Medulla oblongata (tissue), 1 donor: ENCODE measurements at regions not wholly inside any gene's neighbourhood (a gene's known extent, or its start where the extent isn't known, plus 50 kb on each side); places are given as distances from the start of the nearest gene placed in this dataset.
"Not testable (repeated sequence)": the region's sequence is repeated elsewhere in the genome, so short reads cannot be mapped to it uniquely, and the experiment has no call there.

Experiments used
- DNase-seq: peaks from one replicate; pipeline ENCODE4 v3.0.0-alpha.2; 2015; ENCODE audit errors: extremely low spot score

DNA sequence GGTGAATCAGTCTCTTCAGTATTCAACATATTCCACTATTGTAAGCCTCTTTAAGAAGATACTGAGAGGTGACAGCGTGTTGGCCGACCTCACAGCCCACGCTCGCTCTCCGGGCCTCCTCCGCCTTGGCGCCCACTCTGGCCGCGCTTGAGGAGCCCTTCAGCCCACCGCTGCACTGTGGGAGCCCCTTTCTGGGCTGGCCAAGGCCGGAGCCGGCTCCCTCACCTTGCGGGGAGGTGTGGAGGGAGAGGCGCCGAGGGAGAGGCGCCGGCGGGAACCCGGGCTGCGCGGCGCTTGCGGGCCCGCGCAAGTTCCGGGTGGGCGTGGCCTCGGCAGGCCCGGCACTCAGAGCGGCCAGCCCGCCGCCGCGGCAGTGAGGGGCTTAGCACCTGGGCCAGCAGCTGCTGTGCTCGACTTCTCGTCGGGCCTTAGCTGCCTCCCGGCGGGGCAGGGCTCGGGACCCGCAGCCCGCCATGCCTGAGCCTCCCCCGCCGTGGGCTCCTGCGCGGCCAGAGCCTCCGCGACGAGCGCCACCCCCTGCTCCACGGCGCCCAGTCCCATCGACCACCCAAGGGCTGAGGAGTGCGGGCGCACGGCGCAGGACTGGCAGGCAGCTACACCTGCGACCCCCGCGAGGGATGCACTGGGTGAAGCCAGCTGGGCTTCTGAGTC is 306.4 kb downstream of the SEMA3D start:
- not testable (repeated sequence) for DNase-seq

DNA sequence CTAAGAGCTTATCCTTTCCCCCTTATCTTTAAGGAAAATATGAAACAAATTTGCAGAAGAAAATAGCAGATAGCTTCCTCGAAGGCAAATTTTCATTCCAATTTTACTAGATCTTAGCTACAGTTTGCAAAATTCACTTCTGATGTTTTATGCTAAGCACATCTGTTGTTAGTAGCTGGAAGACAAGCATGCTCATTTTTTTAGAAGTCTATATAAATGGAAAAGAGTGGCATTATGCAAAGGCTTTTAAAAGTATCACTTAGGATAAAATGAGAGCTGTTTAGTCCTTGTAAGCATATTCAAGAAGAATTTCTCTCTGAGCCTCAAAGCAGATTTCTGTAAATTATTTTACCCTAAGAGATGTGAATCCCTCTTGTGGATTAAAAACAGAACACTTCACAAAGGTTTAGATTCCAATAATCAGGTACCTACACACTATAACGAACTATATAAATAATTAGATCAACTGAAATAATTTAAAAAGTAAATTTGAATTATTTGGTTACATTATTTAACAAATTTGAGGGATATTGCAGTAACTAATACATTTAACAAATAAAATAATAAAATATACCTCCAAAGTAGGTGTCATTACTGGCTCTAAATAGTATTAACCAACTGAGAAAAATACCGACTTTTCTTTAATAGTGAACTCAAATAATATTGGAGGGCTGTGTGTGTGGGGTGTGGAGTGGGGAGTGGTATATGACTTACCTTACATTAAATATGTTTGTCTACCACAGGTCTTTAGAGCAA is 307.1 kb downstream of the SEMA3D start:
- DNase-seq: no peak

DNA sequence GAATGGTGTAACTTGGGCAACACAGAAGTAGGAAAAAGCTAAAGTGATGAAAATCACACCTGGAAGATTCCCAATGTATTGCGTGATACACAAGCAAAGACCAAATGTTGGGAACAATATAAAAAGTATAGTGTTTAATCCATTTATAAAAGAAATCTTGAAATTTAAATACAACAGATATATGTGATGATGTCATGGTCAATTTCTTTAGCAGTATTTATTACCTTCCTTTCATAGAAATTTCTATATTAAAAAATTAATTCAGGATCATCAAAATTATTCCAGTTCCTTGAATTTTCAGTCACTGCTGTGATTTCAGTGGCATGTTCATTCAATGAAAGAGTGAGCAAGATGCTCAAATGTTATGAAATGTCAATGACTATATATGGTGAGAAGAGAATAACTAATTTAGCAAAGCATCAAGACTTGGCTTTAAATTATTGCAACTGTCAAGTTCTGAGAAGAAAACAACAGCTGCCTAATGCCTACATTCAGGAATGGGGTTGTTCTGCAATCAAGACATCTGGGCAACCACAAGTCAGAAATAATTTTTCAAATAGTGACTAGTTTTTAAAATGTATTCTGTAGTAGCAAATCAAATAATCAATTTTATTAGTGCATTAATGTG is 308.8 kb downstream of the SEMA3D start:
- DNase-seq: no peak

- DNase-seq: no peak
Measured at GRCh38 chr7:84876061-84876821, 310.6 kb downstream of the SEMA3D start.

GRCh38 chr7:84865560-84865959 is 321.3 kb downstream of the SEMA3D start:
- no peak for DNase-seq

GRCh38 chr7:84857336-84857735 is 329.5 kb downstream of the SEMA3D start:
- no peak for DNase-seq

GRCh38 chr7:84855758-84856157 is 331.1 kb downstream of the SEMA3D start:
- no peak for DNase-seq

- DNase-seq: not testable (repeated sequence)
Measured at GRCh38 chr7:84848974-84849372, 337.9 kb downstream of the SEMA3D start.

DNA sequence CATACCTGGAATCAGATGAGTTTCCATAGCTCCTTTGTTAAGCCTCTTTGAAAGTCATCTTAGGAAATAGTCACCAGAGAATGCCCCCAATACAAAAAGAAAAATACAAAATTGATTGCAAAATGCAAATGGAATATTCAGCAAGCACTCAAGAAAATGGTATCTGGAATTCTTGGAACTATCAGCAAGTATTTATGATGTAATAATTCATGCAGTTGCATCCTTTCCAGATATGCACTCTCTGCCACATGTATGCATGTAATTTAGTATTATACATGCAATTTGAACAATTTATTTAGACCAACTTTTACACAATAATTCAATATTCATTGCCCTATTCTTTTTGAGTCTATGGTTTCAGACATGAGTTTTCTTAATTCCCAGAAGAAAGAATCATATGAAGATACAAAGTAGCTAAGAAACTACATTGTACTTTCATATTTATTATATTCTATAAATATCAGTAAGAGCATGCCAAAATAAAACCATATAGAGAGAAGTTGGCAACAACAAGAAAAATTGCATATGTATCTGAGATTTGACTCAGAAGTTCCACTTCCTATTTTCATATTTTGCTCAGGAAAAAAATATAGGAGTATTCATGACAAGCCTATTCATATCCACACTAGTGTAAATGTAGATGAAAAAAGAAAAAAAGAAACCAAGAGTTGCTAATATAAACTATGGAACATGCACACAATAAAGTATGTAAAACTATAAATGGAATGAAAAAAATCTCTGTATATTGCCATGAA is 338.5 kb downstream of the SEMA3D start:
- DNase-seq: no peak

DNA sequence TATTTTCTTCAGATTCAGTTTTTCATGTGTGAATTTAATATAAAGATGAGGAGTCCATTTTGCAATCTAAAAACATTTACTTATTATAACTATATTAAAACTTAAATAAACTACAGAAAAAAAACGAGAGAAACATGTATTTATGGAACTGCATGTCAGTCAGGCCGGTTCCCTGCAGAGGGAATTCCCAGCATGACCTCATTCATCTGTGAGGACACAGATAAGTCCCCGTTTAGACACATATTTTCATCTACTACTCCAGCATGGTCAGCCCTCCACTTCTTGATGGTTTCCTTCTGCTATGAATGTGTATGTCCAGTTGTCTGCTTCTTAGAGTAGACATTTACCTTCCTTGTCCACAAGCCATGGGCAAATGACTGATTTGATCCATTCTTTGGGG is 339.1 kb downstream of the SEMA3D start:
- DNase-seq: no peak

- DNase-seq: no peak
Measured at GRCh38 chr7:84847038-84847437, 339.8 kb downstream of the SEMA3D start.

DNA sequence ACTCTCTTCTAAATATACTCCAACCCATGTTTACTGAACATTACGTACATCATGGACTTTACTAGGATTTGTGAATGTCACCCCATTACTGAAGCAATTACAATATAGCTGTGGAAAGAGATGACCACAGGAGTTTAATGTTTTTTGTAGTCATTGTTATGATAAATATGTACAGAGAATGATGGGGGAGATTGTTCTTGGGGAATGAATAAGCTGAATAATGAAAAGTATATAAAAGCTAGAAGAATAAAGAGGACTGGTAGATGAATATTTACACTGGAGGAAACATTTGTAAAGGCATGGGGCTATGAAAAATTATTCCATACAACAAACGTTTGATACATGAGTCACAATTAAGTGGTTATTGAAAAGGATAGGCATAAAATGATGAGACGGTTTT is 340.9 kb downstream of the SEMA3D start:
- DNase-seq: no peak

DNA sequence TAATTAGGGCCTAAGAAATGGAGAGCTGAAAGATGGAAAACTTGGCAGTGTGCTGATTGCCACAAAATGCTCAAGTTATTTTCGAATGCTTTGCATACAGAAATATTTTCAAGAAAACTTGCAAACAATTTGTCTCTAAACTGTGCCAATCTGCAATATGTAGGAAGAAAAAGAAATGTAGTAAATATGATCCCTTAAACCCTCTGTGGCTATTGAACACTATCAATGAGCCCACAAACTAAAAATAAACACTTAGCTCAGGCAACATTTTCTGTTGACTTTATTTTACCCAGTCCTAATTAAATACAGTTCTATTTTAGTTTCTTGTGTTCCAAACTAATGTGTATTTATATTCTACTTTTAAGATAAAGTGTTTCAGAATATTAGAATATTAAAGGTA is 342.1 kb downstream of the SEMA3D start:
- DNase-seq: no peak

DNA sequence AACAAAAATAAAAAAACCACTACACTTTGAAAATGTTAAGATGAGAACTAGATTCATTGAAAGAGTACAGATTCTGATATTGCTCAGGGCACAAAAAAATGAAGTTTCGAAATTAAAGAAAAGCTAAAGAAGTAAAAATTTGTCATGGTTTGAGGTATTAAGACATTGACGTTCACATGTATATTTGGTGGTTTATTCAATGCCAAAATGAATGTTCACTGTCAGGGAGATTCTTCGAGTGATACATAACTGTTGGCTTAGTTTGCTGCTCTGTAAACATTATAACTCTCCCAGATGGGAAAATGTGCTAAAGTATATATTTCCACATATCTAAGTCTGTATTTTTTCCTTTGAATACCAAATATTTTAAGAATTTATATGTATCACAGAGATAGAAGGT is 345.0 kb downstream of the SEMA3D start:
- DNase-seq: no peak

DNA sequence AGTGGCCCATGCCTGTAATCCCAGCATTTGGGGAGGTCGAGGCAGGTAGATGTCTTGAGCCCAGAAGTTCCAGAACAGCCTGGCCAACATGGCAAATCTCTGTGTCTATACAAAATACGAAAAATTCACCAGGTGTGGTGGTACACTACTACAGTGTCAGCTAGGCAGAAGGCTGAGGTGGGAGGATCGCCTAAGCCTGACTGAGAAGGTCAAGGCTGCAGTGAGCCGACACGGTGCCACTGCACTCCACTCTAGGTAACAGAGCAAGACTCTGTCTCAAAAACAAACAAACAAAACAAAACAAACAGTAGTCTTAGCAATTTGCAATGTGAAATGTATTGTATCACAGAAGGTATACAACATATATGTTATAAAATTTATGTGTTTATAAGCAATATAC is 348.0 kb downstream of the SEMA3D start:
- DNase-seq: no peak

GRCh38 chr7:84837405-84837804 is 349.5 kb downstream of the SEMA3D start:
- no peak for DNase-seq

DNA sequence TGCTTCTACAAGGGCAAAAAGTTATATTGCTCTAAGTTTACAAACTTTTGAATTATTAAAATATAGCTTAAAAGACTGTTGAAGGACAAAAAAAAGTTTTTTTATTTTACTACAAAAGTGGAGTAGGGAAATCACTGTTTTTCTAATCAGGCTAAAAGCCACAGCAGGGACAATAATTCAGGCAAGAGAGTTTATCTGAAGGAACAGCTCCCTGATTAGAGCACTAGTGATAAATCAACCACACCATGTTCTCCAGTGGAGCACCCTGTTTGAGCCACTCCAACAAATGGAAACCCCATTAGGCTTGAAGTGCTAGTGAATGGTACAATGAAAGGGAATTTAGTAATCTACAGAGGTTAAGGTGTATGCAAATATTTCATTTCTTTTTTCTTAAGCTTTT is 357.1 kb downstream of the SEMA3D start:
- DNase-seq: no peak

- no peak for DNase-seq
Measured at GRCh38 chr7:84824057-84824651, 362.7 kb downstream of the SEMA3D start.

DNA sequence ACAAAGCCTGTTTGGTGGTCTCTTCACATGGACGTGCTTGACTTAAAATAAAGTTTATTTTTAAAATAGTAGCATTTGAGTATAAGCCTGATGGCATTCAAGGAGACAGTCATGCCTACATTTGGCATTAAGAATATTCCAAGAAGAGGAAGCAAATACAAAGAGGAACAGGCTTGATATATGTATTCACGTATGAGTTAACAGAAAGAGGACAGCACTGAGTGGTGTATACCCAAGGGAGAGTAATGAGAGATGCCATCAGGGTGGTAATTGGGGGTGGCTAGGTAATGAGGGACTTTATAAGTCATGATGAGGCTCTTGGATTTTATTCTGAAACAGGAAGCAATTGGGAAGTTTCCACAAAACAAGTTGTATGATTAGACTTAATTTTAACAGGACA is 363.3 kb downstream of the SEMA3D start:
- DNase-seq: no peak

- no peak for DNase-seq
Measured at GRCh38 chr7:84822941-84823510, 363.8 kb downstream of the SEMA3D start.
